Smooth muscle cell (in vitro differentiated cells): ENCODE measurements at regions not wholly inside any gene's neighbourhood (a gene's known extent, or its start where the extent isn't known, plus 50 kb on each side); places are given as distances from the start of the nearest gene placed in this dataset.

Experiments used
- DNase-seq: peaks from one replicate; lab custom pipeline; 2025; ENCODE audit not compliant: unreplicated experiment; lab: John Stamatoyannopoulos, UW
- H2AFZ ChIP-seq: fragments of 200-600 bp; sonication (generic); 2 replicates; pipeline ENCODE4 v1.6.0; 2016; ENCODE audit warnings: antibody characterized with exemption, low read depth, mild to moderate bottlenecking
- H3F3A ChIP-seq: fragments of 200-600 bp; sonication (generic); 2 replicates; pipeline ENCODE4 v1.6.0; 2017; ENCODE audit warnings: antibody characterized with exemption, low read depth
- H3K27ac ChIP-seq: fragments of 200-600 bp; sonication (generic); 2 replicates; pipeline ENCODE4 v1.5.1; 2016; ENCODE audit warnings: low read depth, mild to moderate bottlenecking
- H3K27me3 ChIP-seq: fragments of 200-600 bp; sonication (generic); 2 replicates; pipeline ENCODE4 v1.6.1; 2016; ENCODE audit warnings: low read depth, mild to moderate bottlenecking
- H3K36me3 ChIP-seq: fragments of 200-600 bp; sonication (generic); 2 replicates; pipeline ENCODE4 v1.5.1; 2016; ENCODE audit warnings: low read depth
- H3K4me1 ChIP-seq: fragments of 200-600 bp; sonication (generic); 2 replicates; pipeline ENCODE4 v1.5.1; 2016; ENCODE audit warnings: low read depth
- H3K4me2 ChIP-seq: fragments of 200-600 bp; sonication (generic); 2 replicates; pipeline ENCODE4 v1.6.0; 2016; ENCODE audit warnings: mild to moderate bottlenecking
- H3K4me3 ChIP-seq: fragments of 200-600 bp; sonication (generic); 2 replicates; pipeline ENCODE4 v1.5.1; 2016; ENCODE audit warnings: mild to moderate bottlenecking
- H3K79me2 ChIP-seq: fragments of 200-600 bp; sonication (generic); 2 replicates; pipeline ENCODE4 v1.6.0; 2016; ENCODE audit warnings: low read depth, mild to moderate bottlenecking
- H3K9ac ChIP-seq: fragments of 200-600 bp; sonication (generic); 2 replicates; pipeline ENCODE4 v1.6.0; 2016; ENCODE audit warnings: low read depth
- H3K9me3 ChIP-seq: fragments of 200-600 bp; sonication (generic); replicated peaks from 2 replicates; pipeline ENCODE4 v1.5.1; 2016; ENCODE audit warnings: low read depth
- H4K20me1 ChIP-seq: fragments of 200-600 bp; sonication (generic); 2 replicates; pipeline ENCODE4 v1.6.0; 2016; ENCODE audit warnings: low read depth
- CTCF ChIP-seq: fragments of 200-600 bp; sonication (generic); IDR thresholded peaks from 2 replicates; pipeline ENCODE4 v1.5.1; 2017; ENCODE audit warnings: borderline replicate concordance, mild to moderate bottlenecking, antibody characterized with exemption; ENCODE audit not compliant: insufficient read depth, poor library complexity, severe bottlenecking
- WGBS: methylation state at CpG from one replicate; pipeline ENCODE4 v1.1.7; 2016; ENCODE audit warnings: low lambda C conversion rate; 5-methylcytosine and 5-hydroxymethylcytosine counted together

GRCh38 chr6:48024956-48025355 is 86.0 kb downstream of the PTCHD4 start:
- WGBS, result 84% methylated on average over 3 of the region's 3 CpGs

GRCh38 chr6:48021904-48022303 is 89.1 kb downstream of the PTCHD4 start:
- Histone ChIP-seq H3K36me3 (no peaks in the 10 kb centered on the region), H3K27ac (no peak overlapping the region), H3K4me3 (no peak overlapping the region), H3K79me2 (no peaks in the 10 kb centered on the region), H3K4me2 (no peak overlapping the region), H3F3A (no peaks in the 10 kb centered on the region), H3K9me3 (no peaks in the 10 kb centered on the region), H4K20me1 (no peaks in the 10 kb centered on the region), H2AFZ (no peak overlapping the region), H3K9ac (no peak overlapping the region), H3K4me1 (peaks cover 4% of the 10 kb centered on the region), H3K27me3 (no peaks in the 10 kb centered on the region)
- no peak for TF ChIP-seq CTCF
- 90% methylated on average over 1 of the region's 1 CpG for WGBS
- no peak for DNase-seq

More at GRCh38 chr6:48024956-48025355, 86.0 kb downstream of the PTCHD4 start:
- Histone ChIP-seq H3K27me3 (no peaks in the 10 kb centered on the region), H3K4me1 (peaks cover 4% of the 10 kb centered on the region), H3K4me3 (no peak overlapping the region), H3K4me2 (no peak overlapping the region), H3F3A (no peaks in the 10 kb centered on the region), H3K27ac (no peak overlapping the region), H2AFZ (no peak overlapping the region), H3K9ac (no peak overlapping the region), H3K79me2 (no peaks in the 10 kb centered on the region), H3K36me3 (no peaks in the 10 kb centered on the region), H3K9me3 (no peaks in the 10 kb centered on the region), H4K20me1 (no peaks in the 10 kb centered on the region)
- no peak for TF ChIP-seq CTCF
- no peak for DNase-seq

GRCh38 chr6:48016020-48016755 is 94.8 kb downstream of the PTCHD4 start:
- Histone ChIP-seq H3K79me2 (no peaks in the 10 kb centered on the region), H3K9me3 (no peaks in the 10 kb centered on the region), H4K20me1 (peaks cover 8% of the 10 kb centered on the region), H3K9ac (no peak overlapping the region), H3K4me1 (peaks cover 5% of the 10 kb centered on the region), H3K36me3 (no peaks in the 10 kb centered on the region), H2AFZ (no peak overlapping the region), H3F3A (no peaks in the 10 kb centered on the region), H3K4me3 (no peak overlapping the region), H3K27ac (peak overlapping the region; percentile 58), H3K4me2 (no peak overlapping the region), H3K27me3 (no peaks in the 10 kb centered on the region)
- no peak for TF ChIP-seq CTCF
- WGBS, result 81% methylated on average over 5 of the region's 5 CpGs
- no peak for DNase-seq

- Histone ChIP-seq H3K9me3 (no peaks in the 10 kb centered on the region), H3F3A (no peaks in the 10 kb centered on the region), H3K79me2 (no peaks in the 10 kb centered on the region), H3K9ac (no peak overlapping the region), H3K36me3 (no peaks in the 10 kb centered on the region), H3K27ac (no peak overlapping the region), H2AFZ (no peak overlapping the region), H3K4me3 (no peak overlapping the region), H3K27me3 (no peaks in the 10 kb centered on the region), H4K20me1 (peaks cover 9% of the 10 kb centered on the region), H3K4me2 (no peak overlapping the region), H3K4me1 (no peaks in the 10 kb centered on the region)
- no peak for TF ChIP-seq CTCF
- 92% methylated on average over 3 of the region's 3 CpGs for WGBS
- no peak for DNase-seq
Observed at GRCh38 chr6:47992809-47993208, 118.2 kb downstream of the PTCHD4 start.
